ENCODE measurements at regions not wholly inside any gene's neighbourhood (a gene's known extent, or its start where the extent isn't known, plus 50 kb on each side); places are given as distances from the start of the nearest gene placed in this dataset.
A peak's percentile ranks its signal among the peaks of the same experiment; 100 is the strongest.
"Not testable (repeated sequence)": the region's sequence is repeated elsewhere in the genome, so short reads cannot be mapped to it uniquely, and the experiment has no call there.

DNA sequence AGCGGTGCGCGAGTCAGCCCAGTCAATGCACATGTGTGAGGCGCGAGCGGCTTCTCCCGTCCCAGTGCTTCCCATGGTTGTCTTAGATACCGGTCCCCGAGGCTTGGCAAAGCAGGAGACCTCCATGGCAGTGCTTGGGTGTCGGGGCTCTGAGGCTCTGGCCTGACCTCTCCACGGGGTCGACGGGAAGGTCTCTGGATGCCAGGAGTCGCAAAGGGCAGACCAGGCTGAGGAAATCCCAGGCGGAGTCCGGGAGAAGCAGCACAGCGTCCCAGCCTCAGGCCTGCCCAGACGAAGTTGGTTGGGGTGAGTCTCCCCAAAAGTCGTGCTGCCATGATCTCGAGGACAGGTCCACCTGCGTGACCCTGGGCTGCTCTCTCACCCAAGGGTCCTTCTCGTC is 3881.6 kb downstream of the SRGAP2C start:
- Histone ChIP-seq H3K9ac (ENCODE audit: low read depth, low read length, poor library complexity) (no peak overlapping the region), H2AK5ac (ENCODE audit: low read depth, low read length) (no peak overlapping the region), H3K23ac (ENCODE audit: low read depth, low read length, poor library complexity) (peak overlapping the region; percentile 18), H3K79me1 (ENCODE audit: low read depth, low read length) (peaks cover 2% of the 10 kb centered on the region), H2BK12ac (ENCODE audit: low read length) (no peak overlapping the region), H4K91ac (ENCODE audit: low read depth, low read length, poor library complexity) (no peak overlapping the region), H3K27me3 (ENCODE audit: control insufficient read depth in 3 of 3, insufficient read depth in 3 of 3, low read depth in 1 of 3, low read length in 3 of 3) (no peaks in the 10 kb centered on the region), H3K14ac (ENCODE audit: low read length) (no peak overlapping the region), H3K4ac (ENCODE audit: low read length) (no peak overlapping the region), H2AFZ (ENCODE audit: low read length) (no peak overlapping the region), H3K18ac (ENCODE audit: low read length) (no peak overlapping the region), H2BK120ac (ENCODE audit: low read depth, low read length) (no peak overlapping the region), H2BK5ac (ENCODE audit: low read length) (no peak overlapping the region), H3K4me3 (ENCODE audit: low read length in 2 of 2) (peak overlapping the region in 1 of 2 donors; percentile 16), H3K27ac (replicated peaks; ENCODE audit: low read length) (no peak overlapping the region), H3K36me3 (replicated peaks in 1 of 2; ENCODE audit: control insufficient read depth in 2 of 2, insufficient read depth in 2 of 2, low read length in 2 of 2) (no peaks in the 10 kb centered on the region), H2BK15ac (ENCODE audit: low read length) (no peak overlapping the region), H3K4me1 (ENCODE audit: control insufficient read depth in 2 of 2, insufficient read depth in 1 of 2, low read depth in 1 of 2, low read length in 2 of 2) (no peaks in the 10 kb centered on the region), H3K9me3 (replicated peaks in 1 of 2; ENCODE audit: control insufficient read depth in 2 of 2, insufficient read depth in 1 of 2, low read depth in 1 of 2, low read length in 2 of 2) (peaks cover 0 to 15% of the 10 kb centered on the region in 2 donors), H4K8ac (ENCODE audit: low read depth, low read length) (no peak overlapping the region), H3K4me2 (ENCODE audit: insufficient read depth, low read length, poor library complexity, severe bottlenecking) (no peak overlapping the region)
- no peak for DNase-seq (ENCODE audit: low spot score)
- WGBS, 2 donors (ENCODE audit: extremely low coverage in 2 of 2, insufficient read length in 2 of 2, insufficient replicate concordance in 1 of 2): no CpG with 5 or more reads among the region's 22 CpGs

DNA sequence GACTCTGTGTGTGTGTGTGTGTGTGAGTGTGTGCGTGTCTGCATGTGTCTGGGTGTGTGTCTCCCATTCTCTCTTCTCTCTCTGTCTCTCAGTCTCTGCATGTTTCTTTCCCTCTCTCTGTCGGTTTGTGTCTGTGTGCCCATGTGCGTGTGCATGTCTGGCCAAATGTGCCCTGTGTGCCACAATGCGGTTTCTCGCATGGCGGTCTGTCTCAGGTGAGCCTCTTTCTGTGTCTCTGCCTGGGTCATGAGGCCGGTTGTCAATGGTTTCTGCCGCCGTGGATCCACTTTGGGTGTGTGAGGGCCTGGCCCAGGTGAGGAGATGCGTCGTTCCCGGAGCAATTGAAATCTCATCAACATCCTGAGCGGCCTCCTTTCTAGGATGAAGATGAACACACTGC is 3882.1 kb downstream of the SRGAP2C start:
- not testable (repeated sequence) for H3K14ac ChIP-seq (ENCODE audit: low read length); H3K23ac ChIP-seq (ENCODE audit: low read depth, low read length, poor library complexity); DNase-seq (ENCODE audit: low spot score); H4K91ac ChIP-seq (ENCODE audit: low read depth, low read length, poor library complexity); H3K4me3 ChIP-seq (ENCODE audit: low read length in 2 of 2); H2AFZ ChIP-seq (ENCODE audit: low read length); H4K8ac ChIP-seq (ENCODE audit: low read depth, low read length); H2AK5ac ChIP-seq (ENCODE audit: low read depth, low read length); H3K18ac ChIP-seq (ENCODE audit: low read length); H3K4me2 ChIP-seq (ENCODE audit: insufficient read depth, low read length, poor library complexity, severe bottlenecking); H3K4me1 ChIP-seq (ENCODE audit: control insufficient read depth in 2 of 2, insufficient read depth in 1 of 2, low read depth in 1 of 2, low read length in 2 of 2); H2BK15ac ChIP-seq (ENCODE audit: low read length); H3K9ac ChIP-seq (ENCODE audit: low read depth, low read length, poor library complexity); H2BK120ac ChIP-seq (ENCODE audit: low read depth, low read length); H3K79me1 ChIP-seq (ENCODE audit: low read depth, low read length); H3K27me3 ChIP-seq (ENCODE audit: control insufficient read depth in 3 of 3, insufficient read depth in 3 of 3, low read depth in 1 of 3, low read length in 3 of 3); H3K4ac ChIP-seq (ENCODE audit: low read length); H3K36me3 ChIP-seq (replicated peaks in 1 of 2; ENCODE audit: control insufficient read depth in 2 of 2, insufficient read depth in 2 of 2, low read length in 2 of 2); H2BK5ac ChIP-seq (ENCODE audit: low read length); H2BK12ac ChIP-seq (ENCODE audit: low read length); H3K27ac ChIP-seq (replicated peaks; ENCODE audit: low read length)
- H3K9me3 ChIP-seq (replicated peaks in 1 of 2; ENCODE audit: control insufficient read depth in 2 of 2, insufficient read depth in 1 of 2, low read depth in 1 of 2, low read length in 2 of 2): peaks cover 0 to 15% of the 10 kb centered on the region in 2 donors
- no CpG with 5 or more reads among the region's 13 CpGs for WGBS, 2 donors (ENCODE audit: extremely low coverage in 2 of 2, insufficient read length in 2 of 2, insufficient replicate concordance in 1 of 2)

DNA sequence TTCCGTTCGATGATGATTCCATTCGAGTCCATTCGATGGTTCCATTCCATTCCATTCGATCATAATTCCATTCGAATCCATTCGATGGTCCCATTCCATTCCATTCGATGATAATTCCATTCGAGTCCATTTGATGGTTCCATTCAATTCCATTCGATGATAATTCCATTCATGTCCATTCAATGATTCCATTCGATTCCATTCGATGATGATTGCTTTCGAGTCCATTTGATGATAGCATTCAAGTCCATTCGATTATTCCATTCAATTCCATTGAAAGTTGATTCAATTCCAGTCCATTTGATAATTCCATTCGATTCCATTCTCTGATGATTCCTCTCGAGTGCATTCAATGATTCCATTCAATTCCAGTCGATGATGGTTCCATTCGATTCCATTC is 3895.3 kb downstream of the SRGAP2C start:
- H3K27ac ChIP-seq (replicated peaks; ENCODE audit: low read length): no peak overlapping the region
- H3K4me2 ChIP-seq (ENCODE audit: insufficient read depth, low read length, poor library complexity, severe bottlenecking): no peak overlapping the region
- no peaks in the 10 kb centered on the region for H3K4me1 ChIP-seq (ENCODE audit: control insufficient read depth in 2 of 2, insufficient read depth in 1 of 2, low read depth in 1 of 2, low read length in 2 of 2)
- 100% methylated on average over 3 of the region's 18 CpGs; no CpG with 5 or more reads in 1 of the 2 donors for WGBS, 2 donors (ENCODE audit: extremely low coverage in 2 of 2, insufficient read length in 2 of 2, insufficient replicate concordance in 1 of 2)
- H3K14ac ChIP-seq (ENCODE audit: low read length): no peak overlapping the region
- H3K79me1 ChIP-seq (ENCODE audit: low read depth, low read length): no peaks in the 10 kb centered on the region
- H2BK120ac ChIP-seq (ENCODE audit: low read depth, low read length): no peak overlapping the region
- no peaks in the 10 kb centered on the region for H3K9me3 ChIP-seq (replicated peaks in 1 of 2; ENCODE audit: control insufficient read depth in 2 of 2, insufficient read depth in 1 of 2, low read depth in 1 of 2, low read length in 2 of 2)
- no peak overlapping the region for H3K23ac ChIP-seq (ENCODE audit: low read depth, low read length, poor library complexity)
- H3K18ac ChIP-seq (ENCODE audit: low read length): no peak overlapping the region
- no peak overlapping the region for H2BK5ac ChIP-seq (ENCODE audit: low read length)
- DNase-seq (ENCODE audit: low spot score): no peak
- no peak overlapping the region for H3K4ac ChIP-seq (ENCODE audit: low read length)
- H2AFZ ChIP-seq (ENCODE audit: low read length): no peak overlapping the region
- no peak overlapping the region for H4K8ac ChIP-seq (ENCODE audit: low read depth, low read length)
- H3K4me3 ChIP-seq (ENCODE audit: low read length in 2 of 2): no peak overlapping the region
- no peak overlapping the region for H3K9ac ChIP-seq (ENCODE audit: low read depth, low read length, poor library complexity)
- H2BK12ac ChIP-seq (ENCODE audit: low read length): no peak overlapping the region
- no peak overlapping the region for H2AK5ac ChIP-seq (ENCODE audit: low read depth, low read length)
- no peaks in the 10 kb centered on the region for H3K27me3 ChIP-seq (ENCODE audit: control insufficient read depth in 3 of 3, insufficient read depth in 3 of 3, low read depth in 1 of 3, low read length in 3 of 3)
- no peak overlapping the region for H2BK15ac ChIP-seq (ENCODE audit: low read length)
- H3K36me3 ChIP-seq (replicated peaks in 1 of 2; ENCODE audit: control insufficient read depth in 2 of 2, insufficient read depth in 2 of 2, low read length in 2 of 2): no peaks in the 10 kb centered on the region
- H4K91ac ChIP-seq (ENCODE audit: low read depth, low read length, poor library complexity): no peak overlapping the region

DNA sequence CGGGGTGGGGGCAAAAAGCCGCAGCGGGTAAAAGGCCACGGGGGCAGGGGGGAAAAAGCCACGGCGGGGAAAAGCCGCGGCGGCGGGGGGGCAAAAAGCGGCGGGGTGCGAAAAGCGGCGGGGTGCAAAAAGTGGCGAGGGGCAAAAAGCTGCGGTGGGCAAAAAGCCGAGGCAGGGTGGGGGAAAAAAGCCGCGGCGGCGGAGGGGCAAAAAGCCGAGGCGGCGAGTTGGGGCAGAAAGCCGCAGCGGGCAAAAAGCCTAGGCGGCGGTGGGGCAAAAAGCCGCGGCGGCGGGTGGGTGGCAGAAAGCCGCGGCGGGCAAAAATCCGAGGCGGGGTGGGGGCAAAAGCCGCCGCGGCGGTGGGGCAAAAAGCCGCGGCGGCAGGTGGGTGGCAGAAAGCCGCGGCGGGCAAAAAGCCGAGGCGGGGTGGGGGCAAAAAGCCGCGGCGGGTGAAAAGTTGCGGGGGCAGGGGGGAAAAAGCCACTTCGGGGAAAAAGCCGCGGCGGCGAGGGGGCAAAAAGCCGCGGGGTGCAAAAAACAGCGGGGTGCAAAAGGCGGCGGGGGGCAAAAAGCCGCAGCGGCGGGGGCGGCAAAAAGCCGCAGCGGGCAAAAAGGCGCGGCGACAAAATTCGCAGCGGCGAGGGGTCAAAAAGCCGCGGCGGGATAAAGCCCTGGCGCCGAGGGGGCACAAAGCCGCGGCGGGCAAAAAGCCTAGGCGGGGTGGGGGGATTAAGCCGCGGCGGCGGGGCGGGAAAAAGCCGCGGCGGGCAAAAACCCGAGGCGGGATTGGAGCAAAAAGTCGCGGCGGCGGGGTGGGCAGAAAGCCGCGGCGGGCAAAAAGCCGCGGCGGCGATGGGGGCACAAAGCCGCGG is 3901.2 kb downstream of the SRGAP2C start:
- H3K36me3 ChIP-seq (replicated peaks in 1 of 2; ENCODE audit: control insufficient read depth in 2 of 2, insufficient read depth in 2 of 2, low read length in 2 of 2): no peaks in the 10 kb centered on the region
- no peak overlapping the region for H2BK15ac ChIP-seq (ENCODE audit: low read length)
- no peaks in the 10 kb centered on the region for H3K4me1 ChIP-seq (ENCODE audit: control insufficient read depth in 2 of 2, insufficient read depth in 1 of 2, low read depth in 1 of 2, low read length in 2 of 2)
- H4K91ac ChIP-seq (ENCODE audit: low read depth, low read length, poor library complexity): no peak overlapping the region
- no peak overlapping the region for H2BK5ac ChIP-seq (ENCODE audit: low read length)
- H3K27me3 ChIP-seq (ENCODE audit: control insufficient read depth in 3 of 3, insufficient read depth in 3 of 3, low read depth in 1 of 3, low read length in 3 of 3): no peaks in the 10 kb centered on the region
- H3K9me3 ChIP-seq (replicated peaks in 1 of 2; ENCODE audit: control insufficient read depth in 2 of 2, insufficient read depth in 1 of 2, low read depth in 1 of 2, low read length in 2 of 2): peaks cover 0 to 2% of the 10 kb centered on the region in 2 donors
- no peak overlapping the region for H3K18ac ChIP-seq (ENCODE audit: low read length)
- no CpG with 5 or more reads among the region's 108 CpGs for WGBS, 2 donors (ENCODE audit: extremely low coverage in 2 of 2, insufficient read length in 2 of 2, insufficient replicate concordance in 1 of 2)
- no peak for DNase-seq (ENCODE audit: low spot score)
- H4K8ac ChIP-seq (ENCODE audit: low read depth, low read length): no peak overlapping the region
- H3K9ac ChIP-seq (ENCODE audit: low read depth, low read length, poor library complexity): no peak overlapping the region
- H2AFZ ChIP-seq (ENCODE audit: low read length): no peak overlapping the region
- H2BK12ac ChIP-seq (ENCODE audit: low read length): no peak overlapping the region
- no peak overlapping the region for H3K14ac ChIP-seq (ENCODE audit: low read length)
- H2BK120ac ChIP-seq (ENCODE audit: low read depth, low read length): no peak overlapping the region
- no peak overlapping the region for H3K27ac ChIP-seq (replicated peaks; ENCODE audit: low read length)
- H3K4me3 ChIP-seq (ENCODE audit: low read length in 2 of 2): no peak overlapping the region
- H2AK5ac ChIP-seq (ENCODE audit: low read depth, low read length): no peak overlapping the region
- no peaks in the 10 kb centered on the region for H3K79me1 ChIP-seq (ENCODE audit: low read depth, low read length)
- H3K23ac ChIP-seq (ENCODE audit: low read depth, low read length, poor library complexity): no peak overlapping the region
- H3K4me2 ChIP-seq (ENCODE audit: insufficient read depth, low read length, poor library complexity, severe bottlenecking): no peak overlapping the region
- H3K4ac ChIP-seq (ENCODE audit: low read length): no peak overlapping the region

Data from neuronal stem cell (in vitro differentiated cells).